C1 segment of cervical spinal cord (tissue), 14 donors: ENCODE measurements at regions not wholly inside any gene's neighbourhood (a gene's known extent, or its start where the extent isn't known, plus 50 kb on each side); places are given as distances from the start of the nearest gene placed in this dataset.

Experiments used
- DNase-seq, 14 donors: peaks; one replicate each; lab custom pipeline; 2025; lab: John Stamatoyannopoulos, UW

DNA sequence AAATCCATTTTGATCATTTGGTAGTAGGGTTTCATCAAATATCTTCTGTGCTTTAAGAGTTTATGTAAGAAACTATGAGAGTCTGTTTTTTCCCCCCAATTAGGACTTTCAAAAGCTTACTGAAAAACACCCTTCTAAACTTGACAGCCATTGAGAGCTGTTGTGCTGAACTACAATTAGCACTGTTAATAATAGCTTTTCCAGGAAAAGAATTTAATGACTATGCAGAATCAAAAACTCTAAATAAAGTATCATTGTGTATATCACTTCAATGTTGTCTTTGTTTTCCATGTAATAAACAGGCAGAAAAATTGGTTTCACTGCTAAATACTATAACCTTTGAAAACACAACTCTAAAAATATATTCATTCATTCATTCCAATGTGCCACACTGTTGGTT lies 121.4 kb upstream of the PDE5A start:
- DNase-seq: no peak

- no peak for DNase-seq
Observed at GRCh38 chr4:119748853-119749252, 120.2 kb upstream of the PDE5A start.

DNA sequence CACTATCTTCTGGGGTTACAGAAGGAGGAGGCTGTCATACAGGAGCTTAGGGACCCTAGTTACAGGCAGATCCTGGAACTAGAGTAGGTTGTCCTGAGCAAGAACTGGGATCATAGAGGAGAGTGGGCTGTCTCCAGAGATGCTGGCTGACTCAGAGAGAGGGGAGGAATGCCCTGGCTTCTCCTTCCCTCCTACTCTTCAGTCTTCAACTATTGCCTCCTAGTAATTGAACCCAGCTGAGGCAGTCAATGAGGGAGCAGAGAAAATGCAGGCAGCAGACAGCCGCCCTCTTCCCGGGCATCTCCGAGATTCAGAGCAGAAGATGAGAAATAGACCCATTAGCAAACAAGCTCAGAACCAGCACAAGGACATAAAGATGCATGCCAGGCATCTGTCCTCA lies 118.3 kb upstream of the PDE5A start:
- no peak for DNase-seq

- DNase-seq: no peak
Observed at GRCh38 chr4:119745351-119745750, 116.7 kb upstream of the PDE5A start.

DNA sequence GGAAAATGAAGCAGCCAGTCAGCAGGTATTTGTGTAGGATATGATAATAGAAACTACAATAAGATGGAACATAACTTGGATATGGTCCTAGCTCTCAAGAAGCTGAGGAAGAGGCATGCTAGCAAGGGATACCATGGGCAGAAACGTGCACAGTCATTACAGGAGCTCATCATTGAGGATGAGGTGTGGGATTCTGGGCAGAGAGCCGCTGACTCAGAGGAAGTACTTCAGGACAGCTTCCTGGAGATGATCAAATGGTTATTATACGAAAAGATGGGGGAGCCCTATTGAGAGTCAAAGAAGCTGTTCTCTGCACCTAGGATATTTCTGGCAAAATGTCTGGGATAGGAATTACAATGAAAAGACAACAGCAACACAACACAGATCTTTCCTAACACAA lies 116.0 kb upstream of the PDE5A start:
- no peak for DNase-seq

- no peak for DNase-seq
Observed at GRCh38 chr4:119743644-119744043, 115.0 kb upstream of the PDE5A start.

DNA sequence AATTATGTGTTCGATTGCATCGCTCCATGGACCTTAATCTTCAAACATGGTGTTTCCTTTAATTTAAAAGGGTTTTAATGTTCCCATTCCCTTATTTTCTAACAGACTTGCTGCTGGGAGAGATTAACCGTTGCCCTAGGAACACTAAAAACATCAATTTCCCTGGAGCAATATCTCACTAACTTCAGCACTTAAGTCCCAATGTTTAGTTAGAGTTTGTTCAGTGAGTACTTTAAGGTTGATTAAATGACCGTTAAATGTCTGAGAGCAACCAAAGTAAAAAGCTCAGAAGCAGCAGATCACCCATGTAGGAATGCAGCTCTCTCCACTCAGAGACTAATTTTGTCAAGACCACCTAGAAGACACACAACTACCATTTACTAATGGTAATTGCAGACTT lies 111.2 kb upstream of the PDE5A start:
- no peak for DNase-seq

- DNase-seq: no peak
Observed at GRCh38 chr4:119738901-119739300, 110.3 kb upstream of the PDE5A start.

- no peak for DNase-seq
Observed at GRCh38 chr4:119736559-119736958, 108.0 kb upstream of the PDE5A start.

- no peak for DNase-seq
Observed at GRCh38 chr4:119735165-119735651, 106.6 kb upstream of the PDE5A start.

- DNase-seq: no peak
Observed at GRCh38 chr4:119733431-119733830, 104.8 kb upstream of the PDE5A start.

DNA sequence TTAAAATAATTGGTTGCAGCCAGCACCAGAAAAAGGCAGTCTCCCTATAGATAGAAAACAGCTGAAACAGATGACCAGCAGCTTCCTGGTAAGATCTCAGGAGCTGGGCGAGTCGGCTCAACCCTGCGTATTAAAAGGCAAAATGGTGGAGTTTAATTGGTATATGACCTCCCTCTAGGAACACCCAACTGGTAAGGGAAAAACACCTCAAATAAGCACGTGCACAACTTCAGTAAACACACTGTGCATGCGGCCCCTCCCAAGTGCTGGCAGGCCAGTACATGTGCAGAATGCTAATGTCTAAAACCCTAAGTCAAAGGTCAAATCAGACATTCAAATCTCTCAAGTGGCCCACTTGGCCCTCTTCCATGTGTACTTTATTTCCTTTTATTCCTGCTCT lies 103.2 kb upstream of the PDE5A start:
- no peak for DNase-seq

- no peak for DNase-seq
Observed at GRCh38 chr4:119731146-119731742, 102.6 kb upstream of the PDE5A start.

GRCh38 chr4:119730671-119730950 lies 102.0 kb upstream of the PDE5A start:
- no peak for DNase-seq

DNA sequence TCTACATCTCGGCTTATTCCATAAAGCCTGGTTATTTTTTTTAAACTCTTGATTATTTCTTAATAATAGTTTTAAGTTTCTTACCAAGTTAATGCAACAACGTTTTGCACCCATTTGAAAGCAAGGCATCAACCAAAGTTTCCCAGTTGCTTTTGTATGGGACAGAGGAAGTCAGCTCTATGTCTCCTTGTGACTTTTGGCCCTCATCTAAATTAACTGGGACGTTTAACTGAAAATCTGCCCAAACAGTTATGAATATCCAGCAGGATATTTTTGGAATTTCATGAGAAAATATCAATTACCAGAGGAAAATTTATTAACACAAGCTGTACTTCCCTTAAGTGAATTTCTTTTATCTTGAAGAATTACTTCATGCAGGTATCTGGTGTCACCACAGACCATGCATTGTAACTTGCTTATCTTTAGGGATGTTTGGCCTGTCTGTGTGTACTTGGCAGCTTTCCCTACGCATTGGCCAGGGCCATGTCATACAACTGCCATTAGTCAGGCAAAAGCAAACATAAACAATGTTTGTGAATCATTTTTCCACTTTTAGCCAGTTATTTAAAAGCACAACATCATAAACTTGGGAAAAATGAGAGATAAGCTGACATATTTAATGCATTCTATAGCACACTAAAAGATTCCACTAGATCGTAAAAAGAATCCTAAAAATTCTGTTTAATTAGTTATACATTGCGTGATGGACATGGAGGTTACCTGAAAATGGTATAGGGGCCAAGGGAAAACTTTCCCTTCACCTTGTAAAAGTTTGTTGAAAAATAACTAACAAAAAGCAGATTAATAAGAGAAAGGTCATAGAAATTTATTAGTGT lies 101.4 kb upstream of the PDE5A start:
- DNase-seq: no peak

DNA sequence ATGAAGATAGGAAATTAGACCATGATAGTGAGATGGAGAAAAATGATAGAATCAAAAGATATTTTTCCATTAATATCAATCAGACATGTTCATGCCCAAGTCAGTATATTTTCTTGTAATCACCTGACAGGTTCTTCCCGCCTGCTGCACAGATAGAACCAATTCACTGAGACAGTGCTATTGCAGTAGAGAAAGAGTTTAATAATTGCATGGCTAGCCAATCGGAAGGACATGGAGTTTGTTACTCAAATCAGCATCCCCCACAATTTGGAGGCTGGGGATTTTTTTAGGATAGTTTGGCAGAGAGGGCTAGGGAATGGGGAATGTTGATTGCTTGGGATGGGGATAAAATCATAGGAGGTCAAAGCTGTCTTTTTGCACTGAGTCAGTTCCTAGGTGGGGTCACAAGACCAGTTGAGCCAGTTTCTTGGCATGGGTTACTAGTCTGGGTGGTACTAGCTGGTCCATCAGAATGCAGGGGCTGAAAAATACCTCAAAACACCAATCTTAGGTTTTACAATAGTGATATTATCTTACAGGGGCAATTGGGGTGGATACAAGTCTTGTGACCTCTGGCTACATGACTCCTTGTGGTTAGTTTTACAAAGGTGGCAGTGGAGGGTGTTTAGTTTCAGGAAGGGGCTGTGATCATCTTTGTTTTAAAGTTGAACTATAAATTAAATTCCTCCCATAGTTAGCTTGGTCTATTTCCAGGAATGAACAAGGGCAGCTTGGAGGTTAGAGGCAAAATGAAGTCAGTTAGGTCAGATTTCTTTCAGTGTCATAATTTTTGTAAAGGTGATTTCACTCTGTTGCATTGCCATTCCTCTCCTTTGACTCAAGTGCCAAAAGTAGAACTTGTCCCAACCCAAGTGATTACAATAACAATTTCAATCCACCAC lies 100.3 kb upstream of the PDE5A start:
- DNase-seq: no peak

DNA sequence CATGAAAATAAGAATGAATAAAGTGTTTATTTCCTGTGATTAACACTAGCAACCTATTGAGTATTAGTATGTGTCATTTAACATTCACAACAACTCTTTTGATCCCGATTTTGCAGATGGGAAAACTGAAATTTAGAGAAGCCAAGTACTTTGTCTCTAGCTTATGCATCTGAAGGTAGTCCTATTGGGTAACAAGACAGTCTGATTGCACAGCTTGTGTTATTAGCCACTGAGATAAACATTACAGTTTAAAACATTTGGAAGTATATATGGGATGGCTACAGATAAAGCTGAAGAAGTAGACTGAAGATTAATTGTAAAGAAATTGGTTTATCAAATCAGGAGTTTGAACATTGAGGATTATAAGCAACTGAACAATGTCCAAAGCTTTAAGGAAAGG lies 99.6 kb upstream of the PDE5A start:
- DNase-seq: no peak

DNA sequence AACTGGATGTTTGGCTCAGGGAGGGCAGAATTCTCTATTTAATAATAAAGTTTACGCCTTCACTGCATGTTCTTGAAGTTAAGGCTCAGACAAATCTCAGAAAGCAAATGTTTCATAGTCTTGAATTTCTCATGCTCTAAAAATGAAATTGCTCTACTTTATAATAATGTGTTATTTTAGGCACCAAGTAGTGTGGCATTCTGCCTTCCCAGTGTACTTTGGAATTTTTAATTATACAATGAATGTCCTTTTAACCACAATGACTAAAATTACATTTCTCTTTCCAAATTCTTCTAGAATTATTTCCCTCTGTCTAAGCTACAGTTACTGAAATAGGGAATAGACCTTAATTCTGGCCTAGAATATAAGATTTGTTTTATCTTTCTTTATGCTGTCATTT lies 97.9 kb upstream of the PDE5A start:
- DNase-seq: no peak

GRCh38 chr4:119725688-119726330 lies 97.2 kb upstream of the PDE5A start:
- no peak for DNase-seq

GRCh38 chr4:119725011-119725410 lies 96.4 kb upstream of the PDE5A start:
- no peak for DNase-seq

DNA sequence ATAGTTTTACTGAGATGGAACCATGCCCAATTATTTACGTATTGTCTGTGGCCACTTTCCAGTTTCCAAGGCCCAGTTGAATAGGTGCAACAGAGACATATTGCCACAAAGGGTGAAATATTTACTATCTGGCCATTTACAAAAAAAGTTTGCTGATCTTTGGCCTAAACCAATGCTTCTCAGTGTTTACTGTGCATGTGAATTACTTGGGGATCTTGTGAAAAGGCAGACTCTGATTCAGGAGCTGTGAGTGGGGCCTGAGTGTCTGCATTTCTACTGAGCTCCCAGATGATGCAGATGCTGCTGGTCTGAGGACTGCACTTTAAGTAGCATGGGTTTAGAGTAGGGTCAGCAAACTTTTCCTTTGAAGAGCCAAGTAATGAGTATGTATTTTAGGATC lies 94.1 kb upstream of the PDE5A start:
- DNase-seq: no peak

DNA sequence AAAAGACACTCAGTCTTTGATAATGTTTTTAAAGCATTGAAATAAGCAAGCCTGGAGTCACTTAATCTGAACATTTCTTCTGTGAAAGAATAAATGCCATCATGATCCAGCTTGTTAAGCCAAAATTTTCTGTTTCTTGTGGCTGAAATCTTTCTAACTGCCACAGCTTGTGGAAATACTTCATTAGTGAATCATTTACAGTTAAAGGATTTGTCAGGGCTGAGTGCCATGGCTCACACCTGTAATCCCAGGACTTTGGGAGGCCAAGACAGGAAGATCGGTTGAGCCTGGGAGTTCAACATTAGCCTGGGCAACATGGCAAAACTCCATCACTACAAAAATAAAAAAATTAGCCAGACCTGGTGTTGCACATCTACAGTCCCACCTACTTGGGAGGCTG lies 93.3 kb upstream of the PDE5A start:
- no peak for DNase-seq
